ENCODE measurements at regions not wholly inside any gene's neighbourhood (a gene's known extent, or its start where the extent isn't known, plus 50 kb on each side); places are given as distances from the start of the nearest gene placed in this dataset.

DNA sequence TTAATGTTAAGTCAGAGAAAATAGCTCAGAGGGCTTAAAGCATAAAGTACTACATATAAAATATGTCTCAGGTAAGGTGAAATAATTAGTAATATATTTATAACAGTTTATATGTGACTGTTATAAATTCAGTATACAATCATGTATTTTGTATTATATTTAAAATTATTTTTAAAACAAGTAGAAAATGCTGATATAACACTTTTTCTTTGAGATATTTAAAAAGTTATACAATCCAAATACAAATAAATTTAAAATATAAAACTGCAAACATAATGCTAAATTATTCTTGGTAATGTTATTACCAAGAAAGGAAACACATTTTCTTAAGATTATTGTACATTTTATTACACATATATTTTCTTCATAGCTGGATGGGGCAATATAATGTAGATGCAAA, 539.9 kb upstream of the CDH9 start:
- intact Hi-C loops (cut with micrococcal nuclease; ENCODE audit: unreplicated experiment), result no loop called here
- POLR2A ChIA-PET, result interaction anchor here (1.2 kb wide), 1 partner anchor 12 kb away, joined by 4 read pairs; no protein-coding TSS in a partner anchor

DNA sequence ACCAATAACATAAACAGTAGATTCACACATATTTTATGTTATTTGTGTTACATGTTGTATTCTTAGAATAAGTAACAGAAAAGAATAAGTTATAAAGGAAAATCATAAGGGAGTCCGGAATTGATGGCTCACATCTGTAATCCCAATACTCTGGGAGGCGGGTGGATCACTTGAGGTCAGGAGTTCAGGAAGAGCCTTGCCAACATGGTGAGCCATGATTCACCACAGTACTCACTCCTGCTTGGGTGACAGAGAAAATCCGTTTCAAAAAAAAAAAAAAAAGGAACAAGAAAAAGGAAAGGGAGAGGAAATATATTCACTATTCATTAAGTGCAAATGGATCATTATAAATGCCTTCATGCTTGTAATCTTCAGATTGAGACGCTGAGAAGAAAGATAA, 533.3 kb upstream of the CDH9 start:
- Histone ChIP-seq H3K27ac (ENCODE audit: low read depth, low read length, poor library complexity, severe bottlenecking) (no peak overlapping the region), H3K9me2 (ENCODE audit: insufficient read depth, low read length) (no peaks in the 10 kb centered on the region), H2AFZ (ENCODE audit: low read length) (no peak overlapping the region), H3K4me2 (ENCODE audit: low read length) (no peak overlapping the region), H3K4me1 (ENCODE audit: insufficient read depth, low read length, poor library complexity, severe bottlenecking) (no peaks in the 10 kb centered on the region), H3K9me3 (ENCODE audit: low read length) (no peaks in the 10 kb centered on the region), H3K79me2 (ENCODE audit: insufficient read depth, low read depth, low read length) (no peaks in the 10 kb centered on the region), H3K4me3 (ENCODE audit: low read depth, low read length, poor library complexity, severe bottlenecking) (no peak overlapping the region), H4K20me1 (ENCODE audit: insufficient read depth, low read length) (no peaks in the 10 kb centered on the region), H3K36me3 (ENCODE audit: insufficient read depth, low read length) (no peaks in the 10 kb centered on the region)
- ChIA-PET POLR2A (no interaction called here), CTCF (ENCODE audit: unreplicated experiment) (no interaction called here)
- TF ChIP-seq, protein P1, sequence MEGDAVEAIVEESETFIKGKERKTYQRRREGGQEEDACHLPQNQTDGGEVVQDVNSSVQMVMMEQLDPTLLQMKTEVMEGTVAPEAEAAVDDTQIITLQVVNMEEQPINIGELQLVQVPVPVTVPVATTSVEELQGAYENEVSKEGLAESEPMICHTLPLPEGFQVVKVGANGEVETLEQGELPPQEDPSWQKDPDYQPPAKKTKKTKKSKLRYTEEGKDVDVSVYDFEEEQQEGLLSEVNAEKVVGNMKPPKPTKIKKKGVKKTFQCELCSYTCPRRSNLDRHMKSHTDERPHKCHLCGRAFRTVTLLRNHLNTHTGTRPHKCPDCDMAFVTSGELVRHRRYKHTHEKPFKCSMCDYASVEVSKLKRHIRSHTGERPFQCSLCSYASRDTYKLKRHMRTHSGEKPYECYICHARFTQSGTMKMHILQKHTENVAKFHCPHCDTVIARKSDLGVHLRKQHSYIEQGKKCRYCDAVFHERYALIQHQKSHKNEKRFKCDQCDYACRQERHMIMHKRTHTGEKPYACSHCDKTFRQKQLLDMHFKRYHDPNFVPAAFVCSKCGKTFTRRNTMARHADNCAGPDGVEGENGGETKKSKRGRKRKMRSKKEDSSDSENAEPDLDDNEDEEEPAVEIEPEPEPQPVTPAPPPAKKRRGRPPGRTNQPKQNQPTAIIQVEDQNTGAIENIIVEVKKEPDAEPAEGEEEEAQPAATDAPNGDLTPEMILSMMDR (conservative IDR thresholded peaks at IDR 0.05; ENCODE audit: low read length), result no peak
- no peak for DNase-seq (ENCODE audit: low spot score)
- BruUV-seq (replicated peaks), result no TSS peak
- intact Hi-C loops (cut with micrococcal nuclease; ENCODE audit: unreplicated experiment), result no loop called here

More for the DNA sequence above, 539.9 kb upstream of the CDH9 start:
- Histone ChIP-seq H3K9me3 (ENCODE audit: low read length) (0 out of 2 replicates have a peak, but pooled peaks cover 5% of the 10 kb centered on the region), H3K4me1 (ENCODE audit: insufficient read depth, low read length, poor library complexity, severe bottlenecking) (no peaks in the 10 kb centered on the region), H3K4me2 (ENCODE audit: low read length) (no peak overlapping the region), H4K20me1 (ENCODE audit: insufficient read depth, low read length) (no peaks in the 10 kb centered on the region), H2AFZ (ENCODE audit: low read length) (no peak overlapping the region), H3K79me2 (ENCODE audit: insufficient read depth, low read depth, low read length) (no peaks in the 10 kb centered on the region), H3K36me3 (ENCODE audit: insufficient read depth, low read length) (no peaks in the 10 kb centered on the region), H3K4me3 (ENCODE audit: low read depth, low read length, poor library complexity, severe bottlenecking) (no peak overlapping the region), H3K27ac (ENCODE audit: low read depth, low read length, poor library complexity, severe bottlenecking) (no peak overlapping the region), H3K9me2 (ENCODE audit: insufficient read depth, low read length) (no peaks in the 10 kb centered on the region)
- no peak for TF ChIP-seq EZH2phosphoT487 (IDR thresholded peaks at IDR 0.05; ENCODE audit: borderline replicate concordance, low read depth, low read length)
- TF ChIP-seq, protein P1 (conservative IDR thresholded peaks at IDR 0.05; ENCODE audit: low read length), result no peak
- no peak for DNase-seq (ENCODE audit: low spot score)
- no TSS peak for BruUV-seq (replicated peaks)
- CTCF ChIA-PET (ENCODE audit: unreplicated experiment), result no interaction called here

DNA sequence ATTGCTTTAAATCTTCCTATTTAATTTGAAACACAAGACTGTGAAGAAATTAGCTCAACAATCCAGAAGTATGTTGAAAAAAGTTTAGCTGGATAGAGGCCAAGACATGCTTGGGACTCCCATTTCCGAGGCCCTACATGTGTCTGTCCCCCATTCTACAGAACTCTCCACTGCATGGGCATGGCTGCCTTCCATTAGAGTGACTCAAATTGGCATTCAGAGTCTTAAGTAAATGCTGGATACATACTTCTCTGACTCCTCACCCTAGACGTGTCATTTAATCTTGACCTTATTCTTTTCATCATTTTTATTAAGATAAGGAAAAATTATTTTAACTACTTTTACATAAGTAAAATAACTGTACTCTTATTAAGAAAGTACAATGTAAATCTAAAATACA, 530.4 kb upstream of the CDH9 start:
- no peaks in the 10 kb centered on the region for H3K36me3 ChIP-seq (ENCODE audit: insufficient read depth, low read length)
- no peak overlapping the region for H2AFZ ChIP-seq (ENCODE audit: low read length)
- H3K27ac ChIP-seq (ENCODE audit: low read depth, low read length, poor library complexity, severe bottlenecking), result no peak overlapping the region
- H3K4me1 ChIP-seq (ENCODE audit: insufficient read depth, low read length, poor library complexity, severe bottlenecking), result no peaks in the 10 kb centered on the region
- no peaks in the 10 kb centered on the region for H3K79me2 ChIP-seq (ENCODE audit: insufficient read depth, low read depth, low read length)
- H3K9me2 ChIP-seq (ENCODE audit: insufficient read depth, low read length), result no peaks in the 10 kb centered on the region
- no peaks in the 10 kb centered on the region for H3K9me3 ChIP-seq (ENCODE audit: low read length)
- TF ChIP-seq EZH2phosphoT487 (IDR thresholded peaks at IDR 0.05; ENCODE audit: borderline replicate concordance, low read depth, low read length), result no peak
- TF ChIP-seq, protein P1 (conservative IDR thresholded peaks at IDR 0.05; ENCODE audit: low read length), result no peak
- ChIA-PET CTCF (ENCODE audit: unreplicated experiment) (no interaction called here), POLR2A (no interaction called here)
- no peak for DNase-seq (ENCODE audit: low spot score)
- no peak overlapping the region for H3K4me3 ChIP-seq (ENCODE audit: low read depth, low read length, poor library complexity, severe bottlenecking)
- no peak overlapping the region for H3K4me2 ChIP-seq (ENCODE audit: low read length)
- intact Hi-C loops (cut with micrococcal nuclease; ENCODE audit: unreplicated experiment), result no loop called here
- BruUV-seq (replicated peaks), result no TSS peak
- H4K20me1 ChIP-seq (ENCODE audit: insufficient read depth, low read length), result no peaks in the 10 kb centered on the region

Data from OCI-LY7 (cell line).